Kidney glomerular epithelial cell (primary cell): ENCODE measurements at regions not wholly inside any gene's neighbourhood (a gene's known extent, or its start where the extent isn't known, plus 50 kb on each side); places are given as distances from the start of the nearest gene placed in this dataset.
A peak's percentile ranks its signal among the peaks of the same experiment; 100 is the strongest.
"Not testable (repeated sequence)": the region's sequence is repeated elsewhere in the genome, so short reads cannot be mapped to it uniquely, and the experiment has no call there.

Source experiments
- DNase-seq: peaks from one replicate; lab custom pipeline; 2025; lab: John Stamatoyannopoulos, UW

- DNase-seq: no peak
Measured at GRCh38 chr13:79871594-79871993, 390.6 kb downstream of the NDFIP2 start.

- DNase-seq: no peak
Measured at GRCh38 chr13:79870766-79871165, 389.8 kb downstream of the NDFIP2 start.

- peak; percentile 38 for DNase-seq
Measured at GRCh38 chr13:79870123-79870522, 389.2 kb downstream of the NDFIP2 start.

- DNase-seq: peak; percentile 16
Measured at GRCh38 chr13:79869326-79869725, 388.4 kb downstream of the NDFIP2 start.

- DNase-seq: no peak
Measured at GRCh38 chr13:79867254-79867653, 386.3 kb downstream of the NDFIP2 start.

- DNase-seq: no peak
Measured at GRCh38 chr13:79866436-79866835, 385.5 kb downstream of the NDFIP2 start.

GRCh38 chr13:79862515-79862914, 381.6 kb downstream of the NDFIP2 start:
- DNase-seq: no peak

- DNase-seq: no peak
Measured at GRCh38 chr13:79861731-79862130, 380.8 kb downstream of the NDFIP2 start.

GRCh38 chr13:79860791-79861190, 379.8 kb downstream of the NDFIP2 start:
- no peak for DNase-seq

- DNase-seq: no peak
Measured at GRCh38 chr13:79859756-79860155, 378.8 kb downstream of the NDFIP2 start.

- DNase-seq: no peak
Measured at GRCh38 chr13:79853251-79853650, 372.3 kb downstream of the NDFIP2 start.

- no peak for DNase-seq
Measured at GRCh38 chr13:79851318-79851717, 370.4 kb downstream of the NDFIP2 start.

GRCh38 chr13:79847882-79848592, 367.1 kb downstream of the NDFIP2 start:
- DNase-seq: no peak

- DNase-seq: no peak
Measured at GRCh38 chr13:79846386-79846785, 365.4 kb downstream of the NDFIP2 start.

- DNase-seq: peak; percentile 58
Measured at GRCh38 chr13:79837741-79838450, 356.9 kb downstream of the NDFIP2 start.

- not testable (repeated sequence) for DNase-seq
Measured at GRCh38 chr13:79836121-79836520, 355.2 kb downstream of the NDFIP2 start.

GRCh38 chr13:79834876-79835275, 353.9 kb downstream of the NDFIP2 start:
- no peak for DNase-seq

GRCh38 chr13:79833991-79834390, 353.0 kb downstream of the NDFIP2 start:
- no peak for DNase-seq

- DNase-seq: no peak
Measured at GRCh38 chr13:79831556-79831955, 350.6 kb downstream of the NDFIP2 start.

GRCh38 chr13:79830945-79831344, 350.0 kb downstream of the NDFIP2 start:
- DNase-seq: no peak

- DNase-seq: no peak
Measured at GRCh38 chr13:79830426-79830825, 349.5 kb downstream of the NDFIP2 start.

- no peak for DNase-seq
Measured at GRCh38 chr13:79829880-79830279, 348.9 kb downstream of the NDFIP2 start.

- DNase-seq: no peak
Measured at GRCh38 chr13:79825959-79826358, 345.0 kb downstream of the NDFIP2 start.

- no peak for DNase-seq
Measured at GRCh38 chr13:79815041-79815440, 334.1 kb downstream of the NDFIP2 start.
